Karpas-422 (cell line): ENCODE measurements at regions not wholly inside any gene's neighbourhood (a gene's known extent, or its start where the extent isn't known, plus 50 kb on each side); places are given as distances from the start of the nearest gene placed in this dataset.

Source experiments
- DNase-seq: peaks from one replicate; pipeline ENCODE4 v3.0.0-alpha.2; 2015
- H2AFZ ChIP-seq: fragments of 200-600 bp; sonication (generic); 2 replicates; pipeline ENCODE4 v1.6.1; 2014; ENCODE audit warnings: antibody characterized with exemption, low read length, mixed read lengths
- H3K27ac ChIP-seq: fragments of 200-600 bp; sonication (generic); 2 replicates; pipeline ENCODE4 v1.5.1; 2014; ENCODE audit warnings: mild to moderate bottlenecking, low read length, moderate library complexity
- H3K27me3 ChIP-seq: fragments of 200-600 bp; sonication (generic); 2 replicates; pipeline ENCODE4 v1.6.1; 2014; ENCODE audit warnings: low read length, mixed read lengths
- H3K36me3 ChIP-seq: fragments of 200-600 bp; sonication (generic); 2 replicates; pipeline ENCODE4 v1.6.1; 2014; ENCODE audit warnings: low read length, mixed read lengths; ENCODE audit not compliant: insufficient read depth
- H3K4me1 ChIP-seq: fragments of 200-600 bp; sonication (generic); 2 replicates; pipeline ENCODE4 v1.6.1; 2014; ENCODE audit warnings: mild to moderate bottlenecking, low read length, mixed read lengths
- H3K4me2 ChIP-seq: fragments of 200-600 bp; sonication (generic); 2 replicates; pipeline ENCODE4 v1.6.1; 2014; ENCODE audit warnings: low read length, low read depth, mild to moderate bottlenecking; ENCODE audit not compliant: poor library complexity, severe bottlenecking
- H3K4me3 ChIP-seq: fragments of 200-600 bp; sonication (generic); 2 replicates; pipeline ENCODE4 v1.5.1; 2014; ENCODE audit warnings: mild to moderate bottlenecking, antibody characterized with exemption, low read length, mixed read lengths
- H3K79me2 ChIP-seq: fragments of 200-600 bp; sonication (generic); 2 replicates; pipeline ENCODE4 v1.6.1; 2014; ENCODE audit warnings: mild to moderate bottlenecking, low read length, mixed read lengths
- H3K9ac ChIP-seq: fragments of 200-600 bp; sonication (generic); 2 replicates; pipeline ENCODE4 v1.6.0; 2014; ENCODE audit warnings: low read length
- H3K9me2 ChIP-seq: fragments of 200-600 bp; sonication (generic), shearing (Covaris generic); replicated peaks from 2 replicates; pipeline ENCODE4 v1.6.0; 2014; ENCODE audit warnings: mild to moderate bottlenecking, low read length, moderate library complexity; ENCODE audit not compliant: insufficient read depth
- H3K9me3 ChIP-seq: fragments of 300-700, 200-600 bp; sonication (generic); 2 replicates; pipeline ENCODE4 v1.6.1; 2014; ENCODE audit warnings: low read length, mixed read lengths
- H4K20me1 ChIP-seq: fragments of 200-600 bp; sonication (generic); 2 replicates; pipeline ENCODE4 v1.6.1; 2014; ENCODE audit warnings: mild to moderate bottlenecking, antibody characterized with exemption, low read length, low read depth; ENCODE audit not compliant: insufficient read depth

DNA sequence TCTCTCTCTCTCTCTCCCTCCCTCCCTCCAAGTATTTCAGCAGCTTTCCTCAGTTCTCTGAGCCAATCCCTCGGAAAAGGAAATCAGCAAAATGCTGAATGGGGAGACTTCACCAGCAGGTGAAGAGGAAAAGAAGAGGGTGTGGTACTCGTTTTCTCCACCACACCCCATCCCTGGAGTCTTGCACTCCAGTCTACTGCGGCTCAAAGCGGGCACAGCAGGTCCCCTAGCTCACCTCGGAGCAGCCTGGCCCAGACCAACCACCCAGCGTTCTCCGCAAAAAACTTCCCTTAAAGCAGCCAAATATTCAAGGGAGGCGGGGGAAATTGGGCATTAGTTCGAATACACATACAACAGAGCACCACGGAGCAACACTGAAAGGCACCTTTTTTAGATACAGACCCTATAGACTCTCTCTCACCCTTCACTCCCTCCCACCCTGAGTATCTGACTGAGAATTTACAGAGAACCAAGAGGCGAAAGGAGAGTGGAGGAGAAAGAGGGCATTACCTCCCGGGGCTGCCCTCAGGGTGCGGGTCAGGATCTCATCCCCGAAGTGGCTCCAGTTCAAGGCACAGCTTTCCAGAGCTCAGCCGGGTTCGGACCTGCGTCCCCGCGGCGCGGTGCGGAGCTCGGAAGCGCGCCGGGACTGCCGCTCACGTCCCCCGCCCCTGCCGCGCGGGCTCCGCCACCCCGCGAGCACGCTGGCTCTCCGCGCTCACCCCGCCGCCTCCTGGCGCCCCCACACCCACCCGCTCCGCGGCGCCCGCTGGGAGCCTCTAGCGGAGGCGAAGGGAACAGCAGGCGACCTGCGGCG, 1638.5 kb upstream of the C9orf72 start:
- DNase-seq, result no peak
- H3K79me2 ChIP-seq, result no peaks in the 10 kb centered on the region
- H2AFZ ChIP-seq, result no peak overlapping the region
- H3K9ac ChIP-seq, result no peak overlapping the region
- H3K9me3 ChIP-seq, result peaks cover 20% of the 10 kb centered on the region
- H3K4me1 ChIP-seq, result no peaks in the 10 kb centered on the region
- no peaks in the 10 kb centered on the region for H3K36me3 ChIP-seq
- H3K4me3 ChIP-seq, result no peak overlapping the region
- H3K4me2 ChIP-seq, result no peak overlapping the region
- no peaks in the 10 kb centered on the region for H3K27me3 ChIP-seq
- H3K27ac ChIP-seq, result no peak overlapping the region
- no peaks in the 10 kb centered on the region for H4K20me1 ChIP-seq
- H3K9me2 ChIP-seq, result no peaks in the 10 kb centered on the region

DNA sequence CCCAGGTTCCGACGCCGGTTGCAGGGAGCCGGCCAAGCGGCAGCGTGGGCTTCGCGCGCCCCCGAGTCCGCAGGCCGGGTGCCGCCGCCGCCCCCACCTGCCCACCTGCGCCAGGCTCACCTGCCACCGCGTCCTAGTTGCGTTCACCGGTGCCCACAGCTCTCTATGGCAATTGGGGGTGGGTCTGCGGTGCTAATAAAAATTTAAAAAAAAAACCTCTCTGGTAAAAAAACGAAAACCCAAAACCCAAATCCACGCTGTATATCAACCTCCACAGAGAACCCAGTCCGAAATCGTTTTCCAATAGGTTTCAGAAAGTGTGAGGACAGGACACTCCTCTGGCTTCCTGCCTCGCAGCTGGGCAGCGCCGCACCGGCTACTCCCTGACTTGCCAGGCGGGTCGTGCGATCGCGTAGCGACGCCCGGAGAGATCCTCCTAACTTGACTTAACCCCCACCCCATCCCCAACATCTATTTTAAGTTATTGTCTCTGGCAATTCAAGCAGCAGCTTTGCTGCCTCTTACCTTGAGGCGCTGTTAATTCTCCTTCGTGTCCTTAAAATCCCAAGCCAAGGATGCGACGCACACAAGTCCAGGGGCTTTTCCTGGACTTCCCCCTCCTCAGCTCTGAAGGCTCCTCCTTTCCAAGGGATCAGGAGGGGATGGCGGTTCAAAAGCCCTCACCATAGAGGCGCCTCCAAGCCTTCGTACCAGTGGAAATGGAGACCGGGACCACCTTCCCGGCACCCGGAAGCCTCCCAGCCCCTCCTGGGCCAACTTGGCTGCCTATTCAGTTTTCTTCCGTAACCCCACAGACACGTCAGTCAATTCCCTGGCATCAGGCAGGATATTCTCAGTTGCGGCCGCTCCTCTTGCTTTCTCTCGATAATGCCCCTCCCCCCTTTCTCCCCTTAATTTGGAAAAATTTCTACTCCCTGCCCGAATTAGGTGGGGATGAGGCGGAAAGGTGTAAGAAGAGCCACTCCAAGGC, 1639.4 kb upstream of the C9orf72 start:
- Histone ChIP-seq H3K9ac (no peak overlapping the region), H3K4me3 (no peak overlapping the region), H3K27me3 (no peaks in the 10 kb centered on the region), H3K9me3 (peaks cover 24% of the 10 kb centered on the region), H3K79me2 (no peaks in the 10 kb centered on the region), H3K9me2 (no peaks in the 10 kb centered on the region), H4K20me1 (no peaks in the 10 kb centered on the region), H3K27ac (no peak overlapping the region), H3K36me3 (no peaks in the 10 kb centered on the region), H3K4me2 (no peak overlapping the region), H2AFZ (no peak overlapping the region), H3K4me1 (no peaks in the 10 kb centered on the region)
- no peak for DNase-seq

DNA sequence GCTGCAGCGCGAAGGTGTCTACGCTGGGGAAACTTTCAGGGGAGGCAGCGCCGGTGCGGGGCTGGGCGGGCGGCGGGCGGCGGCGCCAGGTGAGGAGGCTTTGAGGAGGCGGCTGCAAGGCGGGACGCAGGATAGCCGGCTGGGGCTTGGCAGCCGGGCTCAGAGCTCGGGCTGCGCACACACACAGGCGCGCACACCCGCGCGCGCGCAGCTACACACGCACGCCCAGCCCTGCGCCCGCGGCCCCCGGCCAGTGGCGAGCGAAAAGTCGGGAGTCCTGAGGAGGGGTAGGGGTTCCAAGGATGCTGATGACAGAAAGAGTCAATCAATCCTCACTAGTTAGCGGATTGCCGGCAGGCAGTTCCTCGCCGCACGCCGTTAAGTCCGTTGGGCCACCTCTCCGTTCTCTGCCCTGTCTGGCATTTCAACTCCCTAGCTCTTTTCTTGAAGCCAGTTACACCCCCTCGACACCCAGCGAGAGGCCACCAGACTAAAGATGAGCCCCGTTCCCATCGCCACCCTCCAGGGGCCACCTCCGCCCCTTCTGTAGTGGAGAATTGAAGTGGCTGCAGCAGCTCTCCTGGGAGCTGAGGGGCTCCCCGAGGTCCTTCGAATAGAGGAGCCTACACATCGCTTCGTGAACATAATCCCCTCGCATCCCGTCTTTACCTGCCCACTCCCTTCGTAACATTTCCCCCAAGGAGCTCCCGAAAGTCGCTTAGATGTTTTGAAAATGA, 1640.3 kb upstream of the C9orf72 start, which contains the start of gene LINGO2:
Gene LINGO2 (minus strand): TSS at position 185 of the 737 bp plus-strand sequence.
- Histone ChIP-seq H3K9ac (no peak within 1 kb of the TSS), H3K4me3 (no peak within 1 kb of the TSS)

DNA sequence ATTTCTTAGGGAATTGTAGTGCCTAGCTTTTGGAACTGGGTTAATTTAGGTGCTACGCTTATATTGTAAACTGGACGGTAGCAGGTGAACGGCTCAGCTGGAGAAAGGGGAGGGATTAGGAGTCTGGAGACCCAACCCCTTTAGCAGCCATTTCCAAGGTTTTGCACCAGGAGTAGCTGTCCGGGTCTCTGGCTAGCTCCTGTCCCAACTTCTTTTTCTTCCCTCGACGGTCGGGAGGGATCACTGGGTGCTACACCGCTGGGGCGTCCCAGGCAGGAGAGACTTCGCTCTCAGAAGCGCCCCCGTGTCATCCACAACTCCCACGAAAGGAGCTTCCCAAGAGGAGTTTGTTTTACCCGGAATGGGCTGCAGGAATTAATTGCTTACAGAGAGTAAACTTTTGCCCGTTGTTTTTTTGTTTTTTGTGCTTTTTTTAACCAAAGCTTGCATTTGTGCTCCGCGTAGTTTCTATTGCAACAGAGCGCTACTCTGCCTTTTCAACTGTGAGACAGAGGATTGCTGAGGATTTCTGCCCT, 1640.9 kb upstream of the C9orf72 start:
- Histone ChIP-seq H2AFZ (no peak overlapping the region), H4K20me1 (no peaks in the 10 kb centered on the region), H3K4me3 (no peak overlapping the region), H3K4me1 (no peaks in the 10 kb centered on the region), H3K36me3 (no peaks in the 10 kb centered on the region), H3K27ac (no peak overlapping the region), H3K27me3 (no peaks in the 10 kb centered on the region), H3K9me2 (no peaks in the 10 kb centered on the region), H3K4me2 (no peak overlapping the region), H3K79me2 (no peaks in the 10 kb centered on the region), H3K9me3 (peaks cover 24% of the 10 kb centered on the region), H3K9ac (no peak overlapping the region)
- DNase-seq, result no peak

More for the DNA sequence above, 1640.3 kb upstream of the C9orf72 start, which contains the start of gene LINGO2:
- Histone ChIP-seq H3K9me3 (peaks cover 24% of the 10 kb centered on the region), H3K36me3 (no peaks in the 10 kb centered on the region), H3K27ac (no peak within 1 kb of the TSS), H2AFZ (no peak within 1 kb of the TSS), H3K79me2 (no peaks in the 10 kb centered on the region), H3K4me1 (no peaks in the 10 kb centered on the region), H3K9me2 (no peaks in the 10 kb centered on the region), H3K27me3 (no peaks in the 10 kb centered on the region), H4K20me1 (no peaks in the 10 kb centered on the region), H3K4me2 (no peak within 1 kb of the TSS)
- DNase-seq, result no peak

DNA sequence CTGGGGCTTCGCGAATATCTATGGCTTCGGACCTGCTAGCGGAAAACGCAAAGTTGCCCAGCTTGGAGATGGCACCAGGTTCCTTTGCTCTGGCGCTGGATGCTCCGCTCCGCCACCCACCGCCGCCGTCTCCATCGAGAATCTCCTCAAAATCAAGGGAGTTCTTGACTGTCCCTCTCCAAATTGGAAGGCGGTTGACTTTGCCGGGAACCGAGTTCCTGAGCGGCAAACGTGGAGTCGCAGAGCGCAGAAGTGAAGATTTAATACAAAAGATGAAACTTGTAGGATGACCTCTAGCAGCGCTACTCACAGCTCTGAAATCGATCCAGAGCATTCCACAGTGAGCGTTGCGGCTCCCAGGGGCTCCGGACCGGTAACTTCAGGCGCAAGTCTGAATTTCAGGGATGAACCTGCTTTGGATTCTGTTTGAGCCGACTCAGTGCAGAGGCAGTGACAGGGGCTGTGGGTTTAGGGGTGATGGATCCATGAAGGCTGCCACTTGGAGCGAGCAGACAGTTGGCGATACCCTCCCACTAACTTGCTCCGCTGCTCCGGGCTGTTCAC, 1641.5 kb upstream of the C9orf72 start:
- H3K4me3 ChIP-seq, result no peak overlapping the region
- no peaks in the 10 kb centered on the region for H3K4me1 ChIP-seq
- H3K9me2 ChIP-seq, result no peaks in the 10 kb centered on the region
- H4K20me1 ChIP-seq, result no peaks in the 10 kb centered on the region
- DNase-seq, result no peak
- H2AFZ ChIP-seq, result no peak overlapping the region
- H3K9me3 ChIP-seq, result peaks cover 24% of the 10 kb centered on the region
- H3K9ac ChIP-seq, result no peak overlapping the region
- H3K27me3 ChIP-seq, result no peaks in the 10 kb centered on the region
- H3K79me2 ChIP-seq, result no peaks in the 10 kb centered on the region
- no peak overlapping the region for H3K27ac ChIP-seq
- no peaks in the 10 kb centered on the region for H3K36me3 ChIP-seq
- no peak overlapping the region for H3K4me2 ChIP-seq

DNA sequence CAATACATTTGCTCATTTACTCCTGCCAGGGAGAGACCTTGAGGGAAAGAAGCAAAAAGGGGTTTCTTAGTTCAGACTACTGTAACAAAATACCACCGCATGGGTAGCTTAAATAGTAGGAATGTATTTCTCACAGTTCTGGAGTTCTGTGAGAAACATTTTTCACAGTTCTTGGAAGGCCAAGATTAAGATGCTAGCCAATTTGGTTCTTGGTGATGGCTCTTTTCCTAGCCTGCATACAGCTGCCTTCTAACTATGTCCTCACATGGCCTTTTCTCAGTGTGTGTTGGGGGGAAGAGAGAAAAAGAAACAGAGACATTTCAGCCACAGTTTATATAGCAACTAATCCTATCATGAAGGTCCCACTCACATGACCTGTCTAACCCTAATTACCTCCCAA, 1644.7 kb upstream of the C9orf72 start:
- no peaks in the 10 kb centered on the region for H3K27me3 ChIP-seq
- no peaks in the 10 kb centered on the region for H4K20me1 ChIP-seq
- no peak overlapping the region for H3K9ac ChIP-seq
- H3K27ac ChIP-seq, result no peak overlapping the region
- no peak overlapping the region for H3K4me3 ChIP-seq
- no peak for DNase-seq
- no peaks in the 10 kb centered on the region for H3K4me1 ChIP-seq
- no peak overlapping the region for H2AFZ ChIP-seq
- no peaks in the 10 kb centered on the region for H3K36me3 ChIP-seq
- H3K4me2 ChIP-seq, result no peak overlapping the region
- H3K79me2 ChIP-seq, result no peaks in the 10 kb centered on the region
- peaks cover 20% of the 10 kb centered on the region for H3K9me3 ChIP-seq
- no peaks in the 10 kb centered on the region for H3K9me2 ChIP-seq

DNA sequence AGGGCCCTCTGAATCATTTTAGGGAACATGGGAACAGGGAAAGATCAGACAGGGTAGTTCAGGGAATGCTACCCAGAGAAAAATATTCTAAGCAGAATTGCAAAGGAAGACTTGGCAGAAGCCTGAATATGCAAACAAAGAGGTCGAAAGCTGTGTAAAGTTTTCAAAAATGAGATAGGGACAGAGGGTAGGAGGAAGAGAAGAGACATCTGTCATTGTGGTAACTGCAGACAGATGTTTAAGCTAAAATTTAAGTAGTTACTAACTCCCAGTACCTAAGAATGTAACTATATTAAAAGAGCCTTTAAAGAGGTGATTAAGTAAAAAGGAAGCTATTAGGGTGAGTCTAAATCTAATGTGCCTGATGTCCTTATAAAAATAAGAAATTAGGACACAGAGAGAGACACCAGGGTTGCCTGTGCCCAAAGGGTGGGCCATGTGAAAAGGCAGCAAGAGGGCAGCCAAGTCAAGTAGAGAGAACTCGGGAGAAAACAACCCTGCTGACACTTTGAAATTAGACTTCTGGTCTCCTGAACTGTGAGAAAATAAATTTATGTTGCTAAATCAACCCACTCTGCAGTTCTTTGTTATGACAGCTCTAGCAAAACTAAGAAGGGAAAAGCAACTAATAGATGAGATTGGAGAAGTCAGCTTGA, 1647.4 kb upstream of the C9orf72 start:
- Histone ChIP-seq H3K9me2 (no peaks in the 10 kb centered on the region), H3K9ac (no peak overlapping the region), H3K27me3 (no peaks in the 10 kb centered on the region), H4K20me1 (no peaks in the 10 kb centered on the region), H3K27ac (no peak overlapping the region), H3K4me3 (no peak overlapping the region), H2AFZ (no peak overlapping the region), H3K4me2 (no peak overlapping the region), H3K4me1 (no peaks in the 10 kb centered on the region), H3K36me3 (no peaks in the 10 kb centered on the region), H3K9me3 (peaks cover 10% of the 10 kb centered on the region), H3K79me2 (no peaks in the 10 kb centered on the region)
- no peak for DNase-seq
